Lower leg skin (tissue), 4 donors: ENCODE measurements at regions not wholly inside any gene's neighbourhood (a gene's known extent, or its start where the extent isn't known, plus 50 kb on each side); places are given as distances from the start of the nearest gene placed in this dataset.

Experiments
- DNase-seq, 2 donors: peaks; one replicate each; pipeline ENCODE4 v3.0.0-alpha.2; 2019; ENCODE audit warnings: low spot score in 2 of 2
- H3K4me3 ChIP-seq: fragments of 200-600 bp; sonication (generic); 2 replicates; pipeline ENCODE4 v1.5.1; 2017; ENCODE audit warnings: mild to moderate bottlenecking, low read depth; ENCODE audit not compliant: poor library complexity, severe bottlenecking
- CTCF ChIP-seq, 3 donors: fragments of 450-650 bp; IDR thresholded peaks; one replicate each; pipeline ENCODE4 v1.5.1; 2016; ENCODE audit warnings: antibody characterized with exemption in 3 of 3, mild to moderate bottlenecking in 3 of 3, moderate library complexity in 2 of 3
- POLR2A ChIP-seq, 2 donors: fragments of 450-650 bp; IDR thresholded peaks; one replicate each; pipeline ENCODE4 v1.6.1; 2016 to 2017; ENCODE audit warnings: antibody characterized with exemption in 2 of 2, mild to moderate bottlenecking in 1 of 2, moderate library complexity in 1 of 2
- WGBS, 2 donors: methylation state at CpG; one replicate each; pipeline ENCODE4 v1.1.5; 2018; 5-methylcytosine and 5-hydroxymethylcytosine counted together
- intact Hi-C: fragments of 100-400 bp; cut with DNase I; formaldehyde crosslinking; loops from one replicate; pipeline ENCODE4 v1.15.0; 2023; ENCODE audit warnings: low total_unique reads

- no peak for DNase-seq
- no peak overlapping the region for H3K4me3 ChIP-seq
- WGBS, 2 donors, result 84 to 85% methylated on average over 3 of the region's 3 CpGs
- intact Hi-C loops, result no loop called here
- no peak for TF ChIP-seq CTCF (IDR thresholded peaks at IDR 0.05)
- TF ChIP-seq POLR2A (IDR thresholded peaks at IDR 0.05), result no peak
Measured at GRCh38 chr5:17358031-17358430, 140.0 kb upstream of the TAF11L2 start.

- WGBS, 2 donors, result 35 to 36% methylated on average over 11 of the region's 11 CpGs
- intact Hi-C loops, result no loop called here
- TF ChIP-seq POLR2A (IDR thresholded peaks at IDR 0.05) (no peak), CTCF (IDR thresholded peaks at IDR 0.05) (no peak)
- peak in 1 of 2 donors; percentile 23 for DNase-seq
- H3K4me3 ChIP-seq, result no peak overlapping the region
Measured at GRCh38 chr5:17359451-17360011, 138.5 kb upstream of the TAF11L2 start.

- intact Hi-C loops, result no loop called here
- 94 to 96% methylated on average over 6 of the region's 6 CpGs for WGBS, 2 donors
- H3K4me3 ChIP-seq, result no peak overlapping the region
Measured at GRCh38 chr5:17360879-17361278, 137.2 kb upstream of the TAF11L2 start.

GRCh38 chr5:17361331-17361730, 136.7 kb upstream of the TAF11L2 start:
- no peak for TF ChIP-seq POLR2A (IDR thresholded peaks at IDR 0.05)
- DNase-seq, result no peak
- 75 to 76% methylated on average over 4 of the region's 4 CpGs for WGBS, 2 donors

More at GRCh38 chr5:17360879-17361278, 137.2 kb upstream of the TAF11L2 start:
- no peak for DNase-seq
- TF ChIP-seq POLR2A (IDR thresholded peaks at IDR 0.05) (no peak), CTCF (IDR thresholded peaks at IDR 0.05) (no peak)

GRCh38 chr5:17364987-17365810, 132.8 kb upstream of the TAF11L2 start:
- H3K4me3 ChIP-seq, result no peak overlapping the region
- DNase-seq, result no peak
- TF ChIP-seq POLR2A (IDR thresholded peaks at IDR 0.05) (no peak), CTCF (IDR thresholded peaks at IDR 0.05) (no peak)
- 64 to 69% methylated on average over 4 of the region's 4 CpGs for WGBS, 2 donors
- intact Hi-C loops, result no loop called here

More at GRCh38 chr5:17361331-17361730, 136.7 kb upstream of the TAF11L2 start:
- intact Hi-C loops, result no loop called here
- no peak overlapping the region for H3K4me3 ChIP-seq

GRCh38 chr5:17365811-17366138, 132.3 kb upstream of the TAF11L2 start:
- no peak overlapping the region for H3K4me3 ChIP-seq
- WGBS, 2 donors, result 67 to 69% methylated on average over 7 of the region's 7 CpGs
- TF ChIP-seq CTCF (IDR thresholded peaks at IDR 0.05) (no peak), POLR2A (IDR thresholded peaks at IDR 0.05) (no peak)
- intact Hi-C loops, result no loop called here
- DNase-seq, result no peak
